Lower leg skin (tissue), 3 donors: ENCODE measurements at regions not wholly inside any gene's neighbourhood (a gene's known extent, or its start where the extent isn't known, plus 50 kb on each side); places are given as distances from the start of the nearest gene placed in this dataset.

Experiments used
- POLR2A ChIP-seq, 2 donors: fragments of 450-650 bp; IDR thresholded peaks; one replicate each; pipeline ENCODE4 v1.6.1; 2016 to 2017; ENCODE audit warnings: antibody characterized with exemption in 2 of 2, mild to moderate bottlenecking in 1 of 2, moderate library complexity in 1 of 2
- TF ChIP-seq, protein P1 (sequence below), 3 donors: fragments of 450-650 bp; IDR thresholded peaks; one replicate each; pipeline ENCODE4 v1.5.1; 2016; ENCODE audit warnings: antibody characterized with exemption in 3 of 3, mild to moderate bottlenecking in 3 of 3, moderate library complexity in 2 of 3

DNA sequence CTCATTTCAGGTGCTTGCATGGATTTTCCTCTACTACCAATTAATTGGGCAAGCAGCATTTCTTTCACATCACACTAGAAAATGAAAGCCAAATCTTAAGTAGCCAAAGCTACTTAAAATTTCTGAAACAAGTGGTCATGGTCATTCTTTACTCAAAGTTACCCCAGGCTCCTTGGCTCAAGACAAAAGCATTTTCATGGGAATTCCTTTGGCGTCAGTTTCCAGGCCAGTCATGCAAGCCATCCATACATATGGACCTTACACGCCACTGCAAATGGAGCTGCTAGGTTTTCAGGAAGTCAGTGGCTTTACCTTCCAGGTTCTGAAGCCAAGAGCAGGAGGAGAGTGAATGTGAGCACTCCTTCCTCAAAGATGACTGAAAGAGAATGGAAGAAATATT, 83.7 kb upstream of the IL12A start:
- TF ChIP-seq, protein P1, sequence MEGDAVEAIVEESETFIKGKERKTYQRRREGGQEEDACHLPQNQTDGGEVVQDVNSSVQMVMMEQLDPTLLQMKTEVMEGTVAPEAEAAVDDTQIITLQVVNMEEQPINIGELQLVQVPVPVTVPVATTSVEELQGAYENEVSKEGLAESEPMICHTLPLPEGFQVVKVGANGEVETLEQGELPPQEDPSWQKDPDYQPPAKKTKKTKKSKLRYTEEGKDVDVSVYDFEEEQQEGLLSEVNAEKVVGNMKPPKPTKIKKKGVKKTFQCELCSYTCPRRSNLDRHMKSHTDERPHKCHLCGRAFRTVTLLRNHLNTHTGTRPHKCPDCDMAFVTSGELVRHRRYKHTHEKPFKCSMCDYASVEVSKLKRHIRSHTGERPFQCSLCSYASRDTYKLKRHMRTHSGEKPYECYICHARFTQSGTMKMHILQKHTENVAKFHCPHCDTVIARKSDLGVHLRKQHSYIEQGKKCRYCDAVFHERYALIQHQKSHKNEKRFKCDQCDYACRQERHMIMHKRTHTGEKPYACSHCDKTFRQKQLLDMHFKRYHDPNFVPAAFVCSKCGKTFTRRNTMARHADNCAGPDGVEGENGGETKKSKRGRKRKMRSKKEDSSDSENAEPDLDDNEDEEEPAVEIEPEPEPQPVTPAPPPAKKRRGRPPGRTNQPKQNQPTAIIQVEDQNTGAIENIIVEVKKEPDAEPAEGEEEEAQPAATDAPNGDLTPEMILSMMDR (IDR thresholded peaks at IDR 0.05), result no peak
- TF ChIP-seq POLR2A (IDR thresholded peaks at IDR 0.05), result no peak
